ENCODE measurements at regions not wholly inside any gene's neighbourhood (a gene's known extent, or its start where the extent isn't known, plus 50 kb on each side); places are given as distances from the start of the nearest gene placed in this dataset.
"Not testable (repeated sequence)": the region's sequence is repeated elsewhere in the genome, so short reads cannot be mapped to it uniquely, and the experiment has no call there.

GRCh38 chr10:61050120-61050745 lies 106.2 kb upstream of the RHOBTB1 start:
- in situ Hi-C loops (cut with HindIII; ENCODE audit: low pct_ligation_motif_present, low sequenced_read_pairs), result no loop called here
- Histone ChIP-seq H3K27me3 (replicated peaks) (no peaks in the 10 kb centered on the region), H3K36me3 (replicated peaks) (no peaks in the 10 kb centered on the region), H3K27ac (no peak overlapping the region), H3K4me3 (ENCODE audit: low read depth, low read length) (no peak overlapping the region)
- DNase-seq, result no peak
- TF ChIP-seq CTCF (IDR thresholded peaks at IDR 0.05; ENCODE audit: low read depth, low read length, missing control alignments), result no peak

- Histone ChIP-seq H3K27me3 (replicated peaks) (no peaks in the 10 kb centered on the region), H3K4me3 (ENCODE audit: low read depth, low read length) (no peak overlapping the region), H3K36me3 (replicated peaks) (no peaks in the 10 kb centered on the region), H3K27ac (no peak overlapping the region)
- in situ Hi-C loops (cut with HindIII; ENCODE audit: low pct_ligation_motif_present, low sequenced_read_pairs), result no loop called here
- TF ChIP-seq CTCF (IDR thresholded peaks at IDR 0.05; ENCODE audit: low read depth, low read length, missing control alignments), result no peak
- no peak for DNase-seq
These were observed 105.4 kb upstream of the RHOBTB1 start for GRCh38 chr10:61049386-61049785.

GRCh38 chr10:61047788-61048560 lies 104.0 kb upstream of the RHOBTB1 start:
- no peak for TF ChIP-seq CTCF (IDR thresholded peaks at IDR 0.05; ENCODE audit: low read depth, low read length, missing control alignments)
- no peak for DNase-seq

GRCh38 chr10:61047081-61047480 lies 103.1 kb upstream of the RHOBTB1 start:
- no peak for DNase-seq
- in situ Hi-C loops (cut with HindIII; ENCODE audit: low pct_ligation_motif_present, low sequenced_read_pairs), result no loop called here
- Histone ChIP-seq H3K27me3 (replicated peaks) (no peaks in the 10 kb centered on the region), H3K27ac (no peak overlapping the region), H3K36me3 (replicated peaks) (no peaks in the 10 kb centered on the region), H3K4me3 (ENCODE audit: low read depth, low read length) (no peak overlapping the region)
- TF ChIP-seq CTCF (IDR thresholded peaks at IDR 0.05; ENCODE audit: low read depth, low read length, missing control alignments), result no peak

More at GRCh38 chr10:61047788-61048560, 104.0 kb upstream of the RHOBTB1 start:
- Histone ChIP-seq H3K27ac (no peak overlapping the region), H3K27me3 (replicated peaks) (no peaks in the 10 kb centered on the region), H3K36me3 (replicated peaks) (no peaks in the 10 kb centered on the region), H3K4me3 (ENCODE audit: low read depth, low read length) (no peak overlapping the region)
- in situ Hi-C loops (cut with HindIII; ENCODE audit: low pct_ligation_motif_present, low sequenced_read_pairs), result no loop called here

- H3K4me3 ChIP-seq (ENCODE audit: low read depth, low read length); in situ Hi-C loops (cut with HindIII; ENCODE audit: low pct_ligation_motif_present, low sequenced_read_pairs); H3K36me3 ChIP-seq (replicated peaks): not testable (repeated sequence)
These were observed 101.5 kb upstream of the RHOBTB1 start for GRCh38 chr10:61045480-61045879.

GRCh38 chr10:61042533-61042932 lies 98.5 kb upstream of the RHOBTB1 start:
- H3K27me3 ChIP-seq (replicated peaks), result no peaks in the 10 kb centered on the region
- no peak overlapping the region for H3K27ac ChIP-seq
- no peak overlapping the region for H3K4me3 ChIP-seq (ENCODE audit: low read depth, low read length)
- no peaks in the 10 kb centered on the region for H3K36me3 ChIP-seq (replicated peaks)
- DNase-seq, result no peak
- in situ Hi-C loops (cut with HindIII; ENCODE audit: low pct_ligation_motif_present, low sequenced_read_pairs), result no loop called here
- TF ChIP-seq CTCF (IDR thresholded peaks at IDR 0.05; ENCODE audit: low read depth, low read length, missing control alignments), result no peak

More at GRCh38 chr10:61045480-61045879, 101.5 kb upstream of the RHOBTB1 start:
- not testable (repeated sequence) for H3K27ac ChIP-seq; DNase-seq; H3K27me3 ChIP-seq (replicated peaks)
